Hippocampal formation (tissue), 2 donors: ENCODE measurements at regions not wholly inside any gene's neighbourhood (a gene's known extent, or its start where the extent isn't known, plus 50 kb on each side); places are given as distances from the start of the nearest gene placed in this dataset.

Experiments used
- DNase-seq, 2 donors: peaks; one replicate each; lab custom pipeline; 2025; lab: John Stamatoyannopoulos, UW

GRCh38 chr3:193850084-193850619, 257.1 kb downstream of the OPA1 start:
- no peak for DNase-seq

- DNase-seq: no peak
Measured at GRCh38 chr3:193851428-193851847, 258.4 kb downstream of the OPA1 start.

- peak in 1 of 2 donors; percentile 4 for DNase-seq
Measured at GRCh38 chr3:193851941-193852674, 259.1 kb downstream of the OPA1 start.

- DNase-seq: no peak
Measured at GRCh38 chr3:193852901-193853300, 259.9 kb downstream of the OPA1 start.

- DNase-seq: no peak
Measured at GRCh38 chr3:193853511-193854219, 260.7 kb downstream of the OPA1 start.

GRCh38 chr3:193857996-193858395, 265.0 kb downstream of the OPA1 start:
- DNase-seq: no peak

- DNase-seq: no peak
Measured at GRCh38 chr3:193859195-193859594, 266.2 kb downstream of the OPA1 start.

- DNase-seq: no peak
Measured at GRCh38 chr3:193861012-193861411, 268.0 kb downstream of the OPA1 start.

GRCh38 chr3:193862843-193863242, 269.8 kb downstream of the OPA1 start:
- no peak for DNase-seq

GRCh38 chr3:193863657-193864357, 270.8 kb downstream of the OPA1 start:
- no peak for DNase-seq

GRCh38 chr3:193865339-193865738, 270.6 kb upstream of the HES1 start:
- DNase-seq: no peak

GRCh38 chr3:193865896-193866480, 270.0 kb upstream of the HES1 start:
- no peak for DNase-seq

GRCh38 chr3:193868590-193868989, 267.4 kb upstream of the HES1 start:
- DNase-seq: no peak

GRCh38 chr3:193869221-193870201, 266.4 kb upstream of the HES1 start:
- DNase-seq: no peak

- DNase-seq: no peak
Measured at GRCh38 chr3:193870376-193871219, 265.4 kb upstream of the HES1 start.

- DNase-seq: no peak
Measured at GRCh38 chr3:193871220-193871485, 264.8 kb upstream of the HES1 start.

GRCh38 chr3:193872265-193872753, 263.6 kb upstream of the HES1 start:
- DNase-seq: no peak

GRCh38 chr3:193873426-193874201, 262.3 kb upstream of the HES1 start:
- no peak for DNase-seq

- no peak for DNase-seq
Measured at GRCh38 chr3:193874512-193874911, 261.4 kb upstream of the HES1 start.
